H1 (cell line): ENCODE measurements at regions not wholly inside any gene's neighbourhood (a gene's known extent, or its start where the extent isn't known, plus 50 kb on each side); places are given as distances from the start of the nearest gene placed in this dataset.
"Not testable (repeated sequence)": the region's sequence is repeated elsewhere in the genome, so short reads cannot be mapped to it uniquely, and the experiment has no call there.

Source experiments
- CTCF ChIA-PET: fragments of 300-600 bp; sonication (Branson Sonifier 250); formaldehyde crosslinking; loops from one replicate; lab custom pipeline; 2021; ENCODE audit not compliant: partially characterized antibody; lab: Charles Lee
- POLR2A ChIA-PET: fragments of 300-600 bp; sonication (Branson Sonifier 250); formaldehyde crosslinking; loops from one replicate; lab custom pipeline; 2021; ENCODE audit warnings: inconsistent platforms; ENCODE audit not compliant: partially characterized antibody; lab: Charles Lee
- DNase-seq, 2 experiments: peaks; one replicate each; pipeline versions ENCODE4 v3.0.0 to v3.0.0-alpha.2; 2010 to 2022; ENCODE audit warnings: low spot score in 2 of 2, low read depth in 1 of 2, mixed read lengths in 1 of 2
- FAIRE-seq: peaks from 2 replicates; lab custom pipeline; 2011; peaks lifted over from hg19 to GRCh38; lab: Jason Lieb, UNC
- H2AFZ ChIP-seq: 2 replicates; pipeline ENCODE4 v1.8.1; 2012; ENCODE audit warnings: low read length, inconsistent platforms
- H2AK5ac ChIP-seq: 2 replicates; pipeline ENCODE4 v1.6.1; 2013; ENCODE audit warnings: low read depth, low read length
- H2BK120ac ChIP-seq: replicated peaks from 2 replicates; pipeline ENCODE3; 2013; ENCODE audit warnings: low read depth, low read length, inconsistent platforms
- H2BK12ac ChIP-seq: 2 replicates; pipeline ENCODE4 v1.6.1; 2013; ENCODE audit warnings: low read depth, low read length
- H2BK15ac ChIP-seq: 2 replicates; pipeline ENCODE4 v1.6.1; 2013; ENCODE audit warnings: low read length
- H2BK20ac ChIP-seq: 2 replicates; pipeline ENCODE4 v1.6.1; 2013; ENCODE audit warnings: low read length
- H2BK5ac ChIP-seq: 2 replicates; pipeline ENCODE4 v1.6.1; 2013; ENCODE audit warnings: low read depth, low read length
- H3K14ac ChIP-seq: 2 replicates; pipeline ENCODE4 v1.6.1; 2013; ENCODE audit warnings: inconsistent platforms; ENCODE audit not compliant: insufficient read length
- H3K18ac ChIP-seq: 2 replicates; pipeline ENCODE4 v1.6.1; 2013; ENCODE audit warnings: low read length; ENCODE audit errors: extremely low read depth
- H3K23ac ChIP-seq: 2 replicates; pipeline ENCODE4 v1.6.1; 2013; ENCODE audit warnings: inconsistent platforms; ENCODE audit not compliant: insufficient read length
- H3K23me2 ChIP-seq: 2 replicates; pipeline ENCODE4 v1.6.1; 2013; ENCODE audit warnings: low read depth, low read length
- H3K27ac ChIP-seq: 2 replicates; pipeline ENCODE4 v1.6.1; 2011; ENCODE audit warnings: low read depth, low read length, inconsistent platforms
- H3K27me3 ChIP-seq, 4 experiments: replicated peaks in 1 of 4; 1 replicate in 1 of 4; 2 replicates in 3 of 4; pipeline versions ENCODE4 v1.6.1 to v1.8.1; 2011 to 2013; ENCODE audit warnings: low read length in 3 of 4, mild to moderate bottlenecking in 3 of 4, inconsistent platforms in 2 of 4, mixed read lengths in 2 of 4, moderate library complexity in 1 of 4; ENCODE audit not compliant: control insufficient read depth in 3 of 4, insufficient read depth in 3 of 4; ENCODE audit errors: extremely low read depth in 1 of 4
- H3K36me3 ChIP-seq, 4 experiments: 2 replicates each; pipeline versions ENCODE4 v1.6.1 to v1.8.1; 2011 to 2013; ENCODE audit warnings: mild to moderate bottlenecking in 4 of 4, low read length in 3 of 4, moderate library complexity in 2 of 4, control low read depth in 1 of 4, inconsistent platforms in 1 of 4; ENCODE audit not compliant: insufficient read depth in 4 of 4, control insufficient read depth in 2 of 4
- H3K4ac ChIP-seq: replicated peaks from 2 replicates; pipeline ENCODE3; 2013; ENCODE audit warnings: low read length, low read depth, mixed read lengths, inconsistent platforms; ENCODE audit not compliant: insufficient read length
- H3K4me1 ChIP-seq, 4 experiments: replicated peaks in 1 of 4; 1 replicate in 1 of 4; 2 replicates in 3 of 4; pipeline versions ENCODE4 v1.6.1 to v1.8.1; 2011 to 2013; ENCODE audit warnings: low read length in 3 of 4, inconsistent platforms in 2 of 4, mixed read lengths in 1 of 4; ENCODE audit not compliant: insufficient read depth in 4 of 4, control insufficient read depth in 3 of 4
- H3K4me2 ChIP-seq, 2 experiments: 2 replicates each; pipeline versions ENCODE4 v1.6.1 to v1.8.1; 2011 to 2013; ENCODE audit warnings: low read depth in 2 of 2, low read length in 2 of 2, control low read depth in 1 of 2, inconsistent platforms in 1 of 2, mild to moderate bottlenecking in 1 of 2; ENCODE audit not compliant: insufficient read depth in 1 of 2
- H3K4me3 ChIP-seq, 4 experiments: fragments of 200-600, 300-600 bp in 1 of 4; sonication (generic), shearing (Covaris generic), sonication (Bioruptor Twin) in 1 of 4; 2 replicates each; pipeline versions ENCODE4 v1.5.1 to v1.8.1; 2011 to 2016; ENCODE audit warnings: low read length in 4 of 4, low read depth in 3 of 4, control low read depth in 2 of 4, inconsistent platforms in 2 of 4, mild to moderate bottlenecking in 2 of 4, mixed read lengths in 1 of 4, moderate library complexity in 1 of 4; ENCODE audit not compliant: insufficient read depth in 2 of 4; ENCODE audit errors: extremely low read depth in 1 of 4
- H3K56ac ChIP-seq: replicated peaks from 2 replicates; pipeline ENCODE3; 2013; ENCODE audit warnings: low read depth, mild to moderate bottlenecking, mixed read lengths, low read length, inconsistent platforms; ENCODE audit not compliant: insufficient read length
- H3K79me1 ChIP-seq: 2 replicates; pipeline ENCODE4 v1.6.1; 2013; ENCODE audit warnings: low read depth, low read length, control low read depth
- H3K79me2 ChIP-seq, 2 experiments: 2 replicates each; pipeline versions ENCODE4 v1.6.1 to v1.8.1; 2012 to 2013; ENCODE audit warnings: low read length in 2 of 2, mild to moderate bottlenecking in 2 of 2, inconsistent platforms in 1 of 2; ENCODE audit not compliant: insufficient read depth in 2 of 2, control insufficient read depth in 1 of 2
- H3K9ac ChIP-seq, 4 experiments: replicated peaks in 1 of 4; 1 replicate in 1 of 4; 2 replicates in 3 of 4; pipeline versions ENCODE4 v1.6.1 to v1.8.1; 2011 to 2013; ENCODE audit warnings: low read depth in 3 of 4, low read length in 3 of 4, control low read depth in 2 of 4, mild to moderate bottlenecking in 2 of 4, moderate library complexity in 2 of 4, inconsistent platforms in 1 of 4; ENCODE audit errors: extremely low read depth in 1 of 4
- H3K9me3 ChIP-seq, 2 experiments: 2 replicates each; pipeline versions ENCODE4 v1.6.1 to v1.8.1; 2012 to 2013; ENCODE audit warnings: mild to moderate bottlenecking in 2 of 2, moderate library complexity in 2 of 2, control low read depth in 1 of 2, inconsistent platforms in 1 of 2, low read depth in 1 of 2, low read length in 1 of 2, mixed read lengths in 1 of 2; ENCODE audit not compliant: insufficient read depth in 2 of 2
- H4K20me1 ChIP-seq, 2 experiments: replicated peaks in 1 of 2; 2 replicates each; pipeline versions ENCODE3 to v1.8.1; 2011 to 2013; ENCODE audit warnings: inconsistent platforms in 2 of 2, low read length in 2 of 2, mild to moderate bottlenecking in 1 of 2; ENCODE audit not compliant: insufficient read depth in 2 of 2, control insufficient read depth in 1 of 2
- H4K5ac ChIP-seq: 2 replicates; pipeline ENCODE4 v1.6.1; 2013; ENCODE audit warnings: low read length, low read depth, mixed read lengths, inconsistent platforms; ENCODE audit not compliant: insufficient read length
- H4K8ac ChIP-seq: 2 replicates; pipeline ENCODE4 v1.8.0; 2013; ENCODE audit warnings: mild to moderate bottlenecking, moderate library complexity, low read length, inconsistent platforms; ENCODE audit not compliant: insufficient read depth; ENCODE audit errors: extremely low read depth
- H4K91ac ChIP-seq: replicated peaks from 2 replicates; pipeline ENCODE3; 2013; ENCODE audit warnings: low read length, mixed read lengths, inconsistent platforms; ENCODE audit not compliant: insufficient read length
- WGBS, 2 experiments: shearing (Covaris generic) in 1 of 2; methylation state at CpG; one replicate each; pipeline versions ENCODE4 v1.1.6 to v1.1.7; 2013 to 2015; ENCODE audit warnings: low lambda C conversion rate in 2 of 2, mixed read lengths in 2 of 2, inconsistent platforms in 1 of 2, low coverage in 1 of 2, missing lambda C conversion rate in 1 of 2; ENCODE audit not compliant: insufficient replicate concordance in 2 of 2, insufficient coverage in 1 of 2, insufficient read length in 1 of 2; ENCODE audit errors: extremely low coverage in 1 of 2, missing lambda C conversion rate in 1 of 2; 5-methylcytosine and 5-hydroxymethylcytosine counted together

- DNase-seq, H3K18ac ChIP-seq, H2BK15ac ChIP-seq, CTCF ChIA-PET, H3K23ac ChIP-seq, H4K8ac ChIP-seq, POLR2A ChIA-PET, FAIRE-seq, H3K4ac ChIP-seq, H2AFZ ChIP-seq, H2BK20ac ChIP-seq, H3K27ac ChIP-seq, H3K9me3 ChIP-seq, H3K79me1 ChIP-seq, H2BK12ac ChIP-seq, H4K91ac ChIP-seq, H3K23me2 ChIP-seq, H3K4me1 ChIP-seq, H3K79me2 ChIP-seq, H3K4me3 ChIP-seq, H4K5ac ChIP-seq, H3K14ac ChIP-seq, H3K27me3 ChIP-seq, H3K4me2 ChIP-seq, H2BK120ac ChIP-seq, H4K20me1 ChIP-seq, H3K36me3 ChIP-seq, H2AK5ac ChIP-seq, H2BK5ac ChIP-seq, H3K56ac ChIP-seq, H3K9ac ChIP-seq: not testable (repeated sequence)
- 76% methylated on average over 4 of the region's 107 CpGs; no CpG with 5 or more reads in 1 of the 2 experiments for WGBS, 2 experiments
Observed at GRCh38 chr7:56948390-56949379, 183.6 kb downstream of the ZNF479 start.
